HG02798 (cell line): ENCODE measurements at regions not wholly inside any gene's neighbourhood (a gene's known extent, or its start where the extent isn't known, plus 50 kb on each side); places are given as distances from the start of the nearest gene placed in this dataset.

Experiments
- ATAC-seq: cut with Tn5 transposase; IDR thresholded peaks from one replicate; pipeline ENCODE4 v1.9.1; 2021; ENCODE audit warnings: mild to moderate bottlenecking; ENCODE audit not compliant: unreplicated experiment, poor library complexity

GRCh38 chr4:189763583-189763982 lies 177.1 kb upstream of the FRG1 start:
- no peak for ATAC-seq

GRCh38 chr4:189765301-189765700 lies 175.4 kb upstream of the FRG1 start:
- ATAC-seq, result no peak

- no peak for ATAC-seq
These were observed 174.9 kb upstream of the FRG1 start for GRCh38 chr4:189765736-189766135.

- ATAC-seq, result no peak
These were observed 172.7 kb upstream of the FRG1 start for GRCh38 chr4:189767941-189768340.

GRCh38 chr4:189769131-189769530 lies 171.5 kb upstream of the FRG1 start:
- no peak for ATAC-seq

GRCh38 chr4:189771696-189772361 lies 168.8 kb upstream of the FRG1 start:
- no peak for ATAC-seq

GRCh38 chr4:189773909-189774308 lies 166.8 kb upstream of the FRG1 start:
- no peak for ATAC-seq

GRCh38 chr4:189779281-189779980 lies 161.2 kb upstream of the FRG1 start:
- ATAC-seq, result no peak

- no peak for ATAC-seq
These were observed 160.3 kb upstream of the FRG1 start for GRCh38 chr4:189780391-189780790.

GRCh38 chr4:189784651-189785050 lies 156.0 kb upstream of the FRG1 start:
- no peak for ATAC-seq

- no peak for ATAC-seq
These were observed 155.4 kb upstream of the FRG1 start for GRCh38 chr4:189785257-189785656.

GRCh38 chr4:189786447-189786846 lies 154.2 kb upstream of the FRG1 start:
- no peak for ATAC-seq

- no peak for ATAC-seq
These were observed 153.2 kb upstream of the FRG1 start for GRCh38 chr4:189787216-189788031.

GRCh38 chr4:189792924-189793618 lies 147.6 kb upstream of the FRG1 start:
- ATAC-seq, result peak; percentile 97

- ATAC-seq, result no peak
These were observed 140.1 kb upstream of the FRG1 start for GRCh38 chr4:189800545-189801088.

GRCh38 chr4:189802884-189803283 lies 137.8 kb upstream of the FRG1 start:
- ATAC-seq, result no peak

GRCh38 chr4:189804894-189805293 lies 135.8 kb upstream of the FRG1 start:
- no peak for ATAC-seq

GRCh38 chr4:189806506-189806905 lies 134.2 kb upstream of the FRG1 start:
- ATAC-seq, result no peak

GRCh38 chr4:189807031-189807430 lies 133.6 kb upstream of the FRG1 start:
- ATAC-seq, result no peak

- no peak for ATAC-seq
These were observed 131.4 kb upstream of the FRG1 start for GRCh38 chr4:189809241-189809735.
